GM21528 (cell line): ENCODE measurements at regions not wholly inside any gene's neighbourhood (a gene's known extent, or its start where the extent isn't known, plus 50 kb on each side); places are given as distances from the start of the nearest gene placed in this dataset.
"Not testable (repeated sequence)": the region's sequence is repeated elsewhere in the genome, so short reads cannot be mapped to it uniquely, and the experiment has no call there.

Source experiments
- ATAC-seq: cut with Tn5 transposase; IDR thresholded peaks from one replicate; pipeline ENCODE4 v1.9.1; 2021; ENCODE audit warnings: mild to moderate bottlenecking, moderate library complexity; ENCODE audit not compliant: unreplicated experiment, low FRiP score

DNA sequence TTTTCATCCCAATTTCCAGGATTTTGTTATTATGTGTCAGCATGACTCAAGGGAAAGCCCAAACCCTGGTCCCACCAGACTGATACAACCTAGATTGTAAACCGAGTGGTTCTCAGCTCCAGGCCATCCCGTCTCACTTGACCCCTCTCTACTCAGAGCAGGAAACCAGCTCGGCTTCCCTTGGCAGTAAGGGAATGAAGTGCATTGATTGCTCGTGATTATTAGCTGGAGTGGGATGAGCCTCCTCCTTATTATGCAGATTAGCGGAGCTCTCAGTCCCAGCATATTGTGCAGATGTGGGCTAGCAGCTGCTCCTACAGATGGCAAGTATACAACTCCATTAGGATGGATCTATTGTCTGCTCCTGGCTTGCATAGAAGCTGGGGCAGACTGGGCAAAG is 167.6 kb downstream of the LNPK start:
- ATAC-seq: no peak

DNA sequence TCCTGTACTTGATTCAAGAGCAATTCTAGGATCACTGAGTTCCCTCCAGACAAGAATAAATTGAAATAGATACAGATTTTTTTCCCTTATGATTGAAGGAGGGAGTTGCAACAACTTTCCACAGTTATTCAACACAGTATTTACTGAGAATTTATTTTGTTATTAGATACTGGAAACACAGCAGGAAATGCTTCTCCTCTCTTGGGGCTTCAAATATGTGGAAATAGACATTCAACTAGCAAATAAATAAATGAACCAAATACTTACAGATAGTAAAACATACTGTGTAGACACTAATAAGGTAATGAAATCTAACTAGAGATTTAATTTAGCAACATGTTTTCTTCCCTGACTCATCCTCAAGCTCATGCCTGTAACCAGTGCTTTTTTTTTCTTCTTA is 169.2 kb downstream of the LNPK start:
- no peak for ATAC-seq

DNA sequence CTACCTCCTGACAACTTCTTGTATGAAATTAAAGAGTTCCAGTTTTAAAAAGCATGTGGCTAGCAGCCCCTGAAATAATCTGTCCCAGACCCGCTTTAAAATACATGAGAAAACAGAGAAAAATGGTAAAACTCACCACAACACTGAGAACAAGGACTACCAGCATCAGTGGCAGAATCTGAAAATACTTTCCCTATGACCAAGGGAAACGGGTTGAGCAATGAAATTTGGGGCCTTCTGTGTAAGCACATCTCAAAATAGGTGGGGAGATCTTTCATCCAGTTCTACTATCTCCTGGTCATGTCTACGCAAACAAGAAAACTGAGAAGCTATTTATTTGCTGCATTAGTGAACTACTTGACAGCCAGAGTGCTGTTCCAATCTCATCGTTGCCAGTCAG is 172.3 kb downstream of the LNPK start:
- ATAC-seq: no peak

DNA sequence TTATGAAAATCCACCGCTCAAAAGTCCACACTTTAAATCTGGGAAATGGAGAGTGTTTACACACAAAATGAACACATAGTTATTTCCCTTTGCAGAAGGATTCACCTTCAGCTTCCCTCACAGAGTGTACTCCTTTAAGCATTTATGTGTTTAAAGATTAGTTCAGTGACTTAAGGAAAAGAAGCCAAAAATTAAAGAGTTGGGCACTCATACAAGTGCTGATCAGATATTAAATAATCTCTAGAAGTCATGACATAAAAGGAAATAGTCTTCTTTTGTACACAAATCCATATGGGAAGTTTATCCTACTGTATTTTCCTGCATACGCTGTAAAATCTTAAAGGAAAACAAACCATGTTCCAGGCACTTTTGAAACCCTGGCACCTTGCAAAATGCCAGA is 174.2 kb downstream of the LNPK start:
- no peak for ATAC-seq

DNA sequence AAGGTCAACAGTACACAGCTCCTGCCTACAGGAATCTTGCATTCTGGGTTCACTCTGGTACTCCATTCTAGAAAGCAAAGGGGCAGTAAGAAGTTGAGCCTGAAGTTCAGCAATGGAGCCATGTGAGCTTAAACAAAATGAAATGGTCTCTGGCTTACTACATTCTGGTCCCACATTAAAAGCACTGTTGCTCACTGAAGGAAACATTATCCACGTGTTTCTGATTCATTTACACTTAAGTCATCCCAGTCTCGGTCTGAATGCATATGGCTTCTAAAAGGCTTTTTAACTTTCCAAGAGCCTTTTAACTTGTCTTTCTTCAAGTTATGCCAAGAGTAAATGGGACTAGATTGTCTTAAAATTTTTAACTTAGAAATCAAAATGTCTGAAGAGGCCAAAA is 177.8 kb downstream of the LNPK start:
- ATAC-seq: no peak

DNA sequence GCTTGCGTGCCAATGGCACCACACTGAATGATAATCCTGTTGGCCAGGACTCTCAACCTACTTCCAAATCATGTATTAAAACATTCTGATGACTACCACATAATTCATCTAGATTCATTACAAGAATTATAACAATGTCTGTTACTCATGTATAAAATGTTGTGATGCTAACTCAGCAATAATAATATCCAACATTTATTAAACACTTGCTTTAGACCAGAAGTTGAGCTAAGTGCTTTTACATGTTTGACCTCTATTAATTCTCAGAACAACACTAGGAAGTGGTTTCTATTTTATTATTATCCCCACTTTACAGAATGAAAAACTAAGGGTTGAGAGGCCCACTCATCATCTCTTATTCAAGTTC is 178.4 kb downstream of the LNPK start:
- ATAC-seq: no peak

DNA sequence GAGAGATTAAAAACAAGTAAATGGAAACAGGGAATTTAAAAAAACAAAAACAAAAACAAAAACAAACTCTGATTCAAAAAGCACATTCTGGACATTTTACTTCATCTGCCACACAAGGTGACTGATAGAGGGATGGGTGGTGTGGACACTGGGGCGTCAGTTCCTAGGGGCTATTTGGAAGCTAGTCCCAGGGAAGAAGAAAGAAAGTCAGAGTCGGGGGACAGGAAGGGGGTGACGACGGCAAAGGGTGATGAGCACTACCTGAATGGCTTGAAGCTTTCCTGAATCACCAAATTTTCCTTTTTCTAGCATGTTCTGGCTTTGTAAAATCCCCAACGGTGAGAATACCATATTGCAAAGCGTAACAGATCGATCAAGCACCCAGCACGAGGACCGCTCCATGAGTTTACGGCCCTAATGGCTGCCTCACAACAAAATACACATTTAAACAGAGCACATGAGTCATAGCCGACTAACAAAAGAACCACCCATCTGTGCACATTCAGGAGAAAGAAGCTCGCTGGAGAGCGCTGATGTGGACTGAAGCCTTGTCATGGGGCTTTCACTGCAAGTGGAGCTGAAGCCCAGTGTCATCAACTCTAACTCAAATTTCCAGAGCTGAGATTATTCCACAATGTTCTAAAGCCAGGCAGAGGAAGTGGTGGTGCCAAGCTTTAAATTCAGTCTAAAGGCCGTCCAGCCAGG is 178.9 kb downstream of the LNPK start:
- no peak for ATAC-seq

DNA sequence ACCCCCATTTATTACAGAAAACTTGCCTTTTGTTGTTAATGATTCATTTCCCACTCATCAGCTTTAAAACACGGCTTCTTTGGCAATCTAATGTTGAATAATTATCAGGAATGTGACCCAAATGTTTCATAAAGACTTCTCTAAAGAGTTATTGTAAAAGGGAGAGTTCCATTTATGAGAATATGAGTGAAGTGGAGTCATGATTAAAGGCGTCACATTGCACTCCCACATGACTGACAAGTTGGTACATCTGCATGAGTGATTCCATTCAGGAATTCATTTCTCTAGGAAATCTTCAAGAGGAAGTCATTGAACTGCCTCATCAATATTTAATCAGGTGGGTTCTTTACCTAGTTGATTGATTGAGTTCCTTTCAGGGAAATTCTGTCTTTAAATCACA is 184.8 kb downstream of the LNPK start:
- ATAC-seq: no peak

DNA sequence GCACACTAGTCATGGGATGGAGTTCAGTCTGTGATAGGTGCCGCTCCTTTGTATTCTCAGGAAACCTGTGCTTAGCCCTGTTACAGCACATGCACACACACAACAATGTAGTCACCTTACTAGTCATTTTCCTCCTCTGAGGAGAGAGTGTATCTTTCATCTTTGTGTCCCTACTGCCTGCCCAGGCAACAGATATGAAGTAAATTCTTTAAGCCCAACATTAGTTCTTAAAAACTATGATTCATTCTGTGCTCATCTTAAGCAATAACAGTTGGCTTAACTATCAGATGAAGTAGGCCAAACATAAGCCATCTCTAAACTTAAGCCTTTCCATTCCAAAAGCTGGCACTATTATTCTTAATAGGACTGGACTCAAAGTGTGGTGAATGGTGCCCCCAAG is 186.5 kb downstream of the LNPK start:
- no peak for ATAC-seq

DNA sequence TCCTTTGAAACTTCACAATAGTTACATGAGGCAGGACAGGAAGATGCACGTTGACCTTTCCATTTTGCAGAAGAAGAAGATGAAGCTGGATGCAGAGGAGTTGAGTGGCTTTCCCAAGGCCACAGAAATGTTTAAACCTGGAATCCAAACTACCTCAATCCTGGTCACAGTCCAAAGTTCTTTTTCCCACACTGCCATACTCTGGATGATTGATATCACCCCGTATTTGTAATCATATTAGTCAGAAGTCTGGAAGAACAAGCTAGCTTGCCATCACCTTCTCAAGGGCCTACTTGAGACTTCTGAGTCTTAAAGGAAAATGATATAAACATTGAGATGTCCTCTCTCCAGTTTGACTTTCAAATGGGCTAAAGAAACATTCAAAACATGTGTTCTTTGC is 190.1 kb downstream of the LNPK start:
- ATAC-seq: no peak

DNA sequence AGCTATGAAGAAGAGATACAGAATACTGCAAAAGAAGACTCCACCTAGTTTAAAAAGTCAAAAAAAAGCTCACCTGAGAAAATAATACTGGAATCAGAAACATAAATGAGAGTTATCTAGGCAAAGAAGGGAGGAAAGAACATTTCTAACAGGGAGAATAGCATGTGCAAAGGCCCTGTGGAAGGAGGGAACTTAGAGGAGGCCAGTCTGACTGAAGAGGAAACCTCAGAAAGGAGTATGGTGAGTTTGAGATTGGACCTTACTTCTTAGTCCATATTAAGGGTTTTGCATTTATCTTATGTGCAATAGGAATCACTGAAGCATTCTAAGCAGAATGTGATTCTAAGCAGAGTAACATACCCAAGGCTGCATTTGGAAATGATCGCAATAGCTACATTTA is 193.2 kb downstream of the LNPK start:
- ATAC-seq: no peak

DNA sequence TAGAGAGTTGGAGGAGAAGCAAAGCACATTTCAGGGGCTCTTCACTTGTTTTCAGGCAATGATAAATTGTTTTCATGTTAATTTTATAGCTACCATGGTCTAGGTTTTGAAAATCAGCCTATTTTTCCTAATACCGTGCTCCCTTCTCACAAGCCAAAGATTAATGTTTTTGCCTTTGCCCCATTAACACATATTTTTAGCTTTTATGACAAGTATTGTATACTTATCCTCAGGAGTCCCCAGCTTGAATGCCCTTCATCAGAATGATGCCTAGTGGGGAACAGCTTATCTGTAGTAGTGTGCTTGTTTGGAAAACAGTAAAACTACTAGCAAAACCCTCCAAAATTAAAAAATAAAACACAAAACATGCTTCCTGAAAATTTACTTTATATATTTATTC is 194.0 kb downstream of the LNPK start:
- ATAC-seq: no peak

DNA sequence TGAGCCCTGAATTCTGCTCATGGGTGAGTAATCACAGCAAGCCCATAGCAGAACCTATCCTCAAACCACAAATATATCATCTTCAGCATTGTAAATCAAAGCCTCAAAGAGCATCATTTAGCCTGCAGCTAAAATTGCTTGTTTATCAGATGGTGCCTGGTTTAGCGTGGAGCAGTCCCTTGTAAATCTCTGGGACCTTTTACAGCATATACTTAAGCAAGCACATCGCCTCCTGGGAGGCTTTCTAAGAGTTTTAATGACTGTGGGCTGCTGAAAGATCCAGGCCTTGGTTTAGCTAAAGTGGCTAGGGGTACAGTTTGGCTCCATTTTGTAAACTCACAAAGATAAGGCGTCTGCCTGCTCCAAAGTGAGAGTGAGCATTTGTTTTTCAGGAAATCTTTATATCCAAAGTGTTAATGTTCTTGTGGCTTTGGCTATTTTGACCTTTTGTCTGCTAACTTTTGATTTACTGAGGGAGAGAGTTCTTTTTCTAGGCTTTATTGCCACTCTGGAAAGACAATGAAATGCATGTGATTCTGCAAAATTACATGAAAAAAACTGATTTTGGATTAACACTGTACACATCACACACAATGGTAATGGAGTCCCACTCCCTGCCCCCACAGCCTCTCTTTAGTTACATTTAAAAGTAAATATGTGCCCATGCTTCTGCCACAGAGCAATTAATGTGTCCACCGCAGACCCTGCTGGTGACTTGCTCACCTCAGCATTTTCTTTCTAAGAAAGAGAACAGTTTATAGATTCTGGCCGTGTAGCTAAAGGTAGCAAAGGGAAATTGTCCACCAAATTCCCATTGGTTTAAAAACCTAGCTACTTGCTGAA is 194.8 kb downstream of the LNPK start:
- no peak for ATAC-seq

DNA sequence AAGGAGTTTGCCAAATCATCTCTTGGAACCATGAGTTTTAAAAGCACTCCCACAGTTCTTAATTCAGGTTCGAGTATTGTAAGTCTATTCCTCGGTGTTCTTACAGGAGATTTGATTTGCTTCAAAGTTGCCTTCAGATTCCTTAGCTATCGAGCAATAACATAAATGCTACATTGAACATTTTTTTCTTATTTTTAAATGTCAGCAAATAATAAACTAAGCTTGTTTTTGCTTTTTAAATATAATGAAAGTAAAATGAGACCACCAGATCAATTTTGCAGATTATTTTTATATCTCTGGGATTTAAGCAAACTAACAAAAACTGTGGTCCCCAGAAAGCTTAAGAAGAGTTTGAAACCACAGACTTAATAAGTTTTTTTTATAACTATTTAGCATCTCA is 195.5 kb downstream of the LNPK start:
- no peak for ATAC-seq

DNA sequence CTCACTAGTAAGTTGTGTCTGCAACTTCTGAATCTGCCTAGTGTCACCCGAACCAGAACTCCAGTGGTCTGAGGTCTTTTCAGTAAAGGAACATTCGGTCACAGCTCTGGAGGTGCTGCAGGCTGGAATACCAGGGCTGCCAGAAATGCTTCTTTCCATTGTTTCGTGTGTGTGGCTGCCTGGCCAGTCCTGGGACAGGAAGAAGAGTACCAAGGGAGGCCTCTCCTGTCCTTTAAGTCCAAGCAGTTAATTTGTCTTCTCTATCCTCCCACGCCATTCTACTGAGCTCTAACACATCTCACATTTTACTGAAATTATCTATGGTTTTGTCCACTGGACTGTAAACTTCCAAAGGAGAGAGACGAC is 196.0 kb downstream of the LNPK start:
- no peak for ATAC-seq

DNA sequence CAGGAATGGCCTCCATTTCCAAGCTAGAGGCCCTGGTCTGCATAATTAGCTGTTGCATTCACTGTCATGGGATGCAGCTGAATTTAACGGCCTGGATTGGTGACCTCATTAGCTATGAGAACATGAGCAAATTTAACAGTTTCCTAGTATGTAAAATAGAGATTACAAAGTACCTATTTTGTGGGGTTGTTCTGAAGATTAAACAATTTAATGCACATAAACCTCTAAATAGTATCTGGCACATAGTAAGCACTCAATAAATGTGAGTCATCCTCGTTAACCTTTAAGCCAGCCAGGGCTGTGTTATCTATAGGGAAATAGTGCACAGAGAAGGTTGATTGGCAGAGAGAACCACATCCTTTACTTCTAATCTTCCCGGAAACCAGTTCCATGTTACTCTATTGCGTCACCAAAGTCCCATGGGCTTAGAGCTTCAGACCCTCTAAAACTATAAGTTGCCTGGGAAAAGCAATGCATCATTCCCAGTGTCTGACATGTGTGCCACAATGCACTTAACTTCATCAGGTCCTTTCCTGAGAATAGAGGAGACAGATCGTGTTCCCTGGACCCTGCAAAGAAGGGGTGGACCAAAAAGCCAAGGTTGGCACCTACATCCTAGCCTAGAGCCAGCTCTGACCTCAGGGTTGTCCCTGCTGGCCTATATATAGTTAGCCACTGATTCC is 196.5 kb downstream of the LNPK start:
- ATAC-seq: no peak

DNA sequence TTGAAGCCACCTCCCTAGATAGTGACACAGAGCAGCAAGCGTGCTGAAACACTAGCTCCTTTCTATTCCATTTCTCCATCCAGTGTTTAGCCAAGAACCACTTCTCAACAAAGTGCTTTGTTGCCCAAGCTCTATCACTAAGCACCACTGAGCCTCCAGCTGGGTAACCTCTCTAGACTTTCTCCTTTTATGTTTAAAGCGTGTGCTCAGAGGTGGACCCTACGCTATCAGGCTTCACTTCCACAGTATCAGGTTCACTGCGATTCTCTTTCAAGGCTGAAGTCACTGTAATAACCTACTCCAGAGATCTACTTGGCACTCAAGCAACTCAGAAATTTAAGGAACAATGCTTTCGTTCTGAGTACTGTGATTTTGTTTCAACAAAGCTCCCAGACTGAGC is 197.9 kb downstream of the LNPK start:
- no peak for ATAC-seq

DNA sequence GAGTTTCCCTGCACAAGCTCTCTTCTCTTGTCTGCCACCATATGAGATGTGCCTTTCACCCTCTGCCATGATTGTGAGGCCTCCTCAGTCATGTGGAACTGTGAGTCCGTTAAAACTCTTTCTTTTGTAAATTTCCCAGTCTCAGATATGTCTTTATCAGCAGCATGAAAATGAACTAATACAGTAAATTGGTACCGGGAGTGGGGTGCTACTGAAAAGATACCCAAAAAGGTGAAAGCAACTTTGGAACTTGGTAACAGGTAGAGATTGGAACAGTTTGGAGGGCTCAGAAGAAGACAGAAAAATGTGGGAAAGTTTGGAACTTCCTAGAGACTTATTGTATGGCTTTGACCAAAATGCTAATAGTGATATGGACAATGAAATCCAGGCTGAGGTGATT is 205.6 kb downstream of the LNPK start:
- not testable (repeated sequence) for ATAC-seq

DNA sequence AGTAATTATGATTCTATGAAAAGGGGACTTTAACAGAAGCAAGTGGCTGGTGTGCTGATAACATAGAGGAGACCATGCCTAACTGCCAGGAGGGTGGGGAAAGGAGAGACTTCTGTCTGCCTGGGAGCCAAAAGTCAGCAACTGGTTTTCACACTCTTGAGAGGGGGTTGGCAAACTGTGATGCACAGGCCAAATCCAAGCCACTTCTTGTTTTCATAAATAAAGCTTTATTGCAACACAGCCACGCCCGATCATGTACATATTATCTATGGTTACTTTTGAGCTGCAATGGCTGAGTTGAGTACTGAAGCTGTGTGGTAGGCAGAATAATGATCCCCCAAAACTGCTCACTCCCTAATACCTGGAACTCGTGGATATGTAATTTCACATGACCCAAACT is 208.4 kb downstream of the LNPK start:
- ATAC-seq: no peak

DNA sequence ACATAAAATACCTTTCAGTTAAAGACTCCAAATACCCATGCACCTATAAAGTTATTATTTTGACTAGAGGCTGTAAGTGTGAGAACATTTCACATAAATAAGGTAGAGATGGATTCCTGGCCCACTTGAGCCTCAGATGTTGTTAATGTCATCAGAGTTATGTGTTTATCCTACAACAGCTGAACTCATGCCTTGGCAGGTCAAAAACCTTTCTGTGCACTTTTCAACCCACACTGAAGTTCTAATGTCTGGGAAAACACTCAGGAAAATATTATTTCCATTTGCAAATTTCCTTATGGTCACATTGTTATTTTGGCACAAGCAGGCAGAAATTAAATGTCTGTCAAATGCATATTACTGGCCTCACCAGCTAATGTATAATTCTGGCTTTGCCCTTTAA is 209.2 kb downstream of the LNPK start:
- ATAC-seq: no peak

DNA sequence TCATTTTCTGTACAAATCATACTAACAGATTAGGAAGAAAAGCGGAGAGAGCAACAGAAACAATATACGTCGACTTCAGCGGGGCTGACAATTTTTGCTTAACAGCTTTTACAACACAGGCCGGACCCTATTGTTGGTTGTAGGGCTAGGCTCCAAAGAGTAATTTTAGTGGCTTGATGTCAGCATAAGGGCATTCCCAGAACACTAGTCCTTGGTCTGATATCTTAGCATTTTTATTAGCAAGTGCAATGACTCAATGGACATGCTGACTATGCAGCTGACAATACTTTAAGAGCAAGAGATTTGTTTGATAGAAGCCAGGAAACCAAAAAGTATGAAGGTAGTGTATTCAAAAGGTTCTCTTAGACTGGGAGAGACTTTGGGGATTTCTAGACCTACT is 209.9 kb downstream of the LNPK start:
- ATAC-seq: no peak
